Chondrocyte (in vitro differentiated cells): ENCODE measurements at regions not wholly inside any gene's neighbourhood (a gene's known extent, or its start where the extent isn't known, plus 50 kb on each side); places are given as distances from the start of the nearest gene placed in this dataset.

Experiments
- DNase-seq: peaks from one replicate; pipeline ENCODE4 v3.0.0; 2021; ENCODE audit warnings: mixed read lengths, low spot score
- H3K27ac Mint-ChIP-seq: one replicate; pipeline ENCODE4 v1.8.0; 2021; ENCODE audit warnings: mild to moderate bottlenecking, moderate library complexity, mixed read lengths; ENCODE audit not compliant: unreplicated experiment
- H3K27me3 Mint-ChIP-seq: 2 replicates; pipeline ENCODE4 v1.8.0; 2021; ENCODE audit warnings: low read depth, mixed read lengths
- H3K36me3 Mint-ChIP-seq: 2 replicates; pipeline ENCODE4 v1.8.0; 2021; ENCODE audit warnings: low read depth, mixed read lengths
- H3K4me1 Mint-ChIP-seq: 2 replicates; pipeline ENCODE4 v1.8.0; 2021; ENCODE audit warnings: low read depth, mild to moderate bottlenecking, mixed read lengths
- H3K4me3 Mint-ChIP-seq: one replicate; pipeline ENCODE4 v1.8.0; 2021; ENCODE audit warnings: mild to moderate bottlenecking, moderate library complexity, mixed read lengths; ENCODE audit not compliant: unreplicated experiment
- H3K9me3 Mint-ChIP-seq: 2 replicates; pipeline ENCODE4 v1.8.0; 2021; ENCODE audit warnings: low read depth, mixed read lengths
- CTCF ChIP-seq: fragments of 200-600 bp; sonication (generic); IDR thresholded peaks from 2 replicates; pipeline ENCODE4 v1.5.0; 2021; ENCODE audit warnings: antibody characterized with exemption, mild to moderate bottlenecking, moderate library complexity

- Mint-ChIP-seq H3K4me3 (no peak overlapping the region), H3K27me3 (peaks cover 12% of the 10 kb centered on the region), H3K27ac (no peak overlapping the region), H3K9me3 (no peaks in the 10 kb centered on the region), H3K36me3 (peaks cover 2% of the 10 kb centered on the region), H3K4me1 (no peaks in the 10 kb centered on the region)
- no peak for TF ChIP-seq CTCF
- DNase-seq = no peak
Observed at GRCh38 chr11:80034801-80035200, 594.0 kb upstream of the TENM4 start.

- Mint-ChIP-seq H3K9me3 (peaks cover 2% of the 10 kb centered on the region), H3K27ac (no peak overlapping the region), H3K27me3 (peaks cover 7% of the 10 kb centered on the region), H3K36me3 (peaks cover 2% of the 10 kb centered on the region), H3K4me1 (no peaks in the 10 kb centered on the region), H3K4me3 (no peak overlapping the region)
- no peak for TF ChIP-seq CTCF
- DNase-seq = no peak
Observed at GRCh38 chr11:80031014-80031600, 590.3 kb upstream of the TENM4 start.

GRCh38 chr11:80028998-80029397 lies 588.2 kb upstream of the TENM4 start:
- peaks cover 11% of the 10 kb centered on the region for H3K9me3 Mint-ChIP-seq
- H3K4me3 Mint-ChIP-seq = no peak overlapping the region
- peaks cover 2% of the 10 kb centered on the region for H3K36me3 Mint-ChIP-seq
- no peak for TF ChIP-seq CTCF
- DNase-seq = no peak
- no peak overlapping the region for H3K27ac Mint-ChIP-seq
- H3K4me1 Mint-ChIP-seq = no peaks in the 10 kb centered on the region
- H3K27me3 Mint-ChIP-seq = no peaks in the 10 kb centered on the region

DNA sequence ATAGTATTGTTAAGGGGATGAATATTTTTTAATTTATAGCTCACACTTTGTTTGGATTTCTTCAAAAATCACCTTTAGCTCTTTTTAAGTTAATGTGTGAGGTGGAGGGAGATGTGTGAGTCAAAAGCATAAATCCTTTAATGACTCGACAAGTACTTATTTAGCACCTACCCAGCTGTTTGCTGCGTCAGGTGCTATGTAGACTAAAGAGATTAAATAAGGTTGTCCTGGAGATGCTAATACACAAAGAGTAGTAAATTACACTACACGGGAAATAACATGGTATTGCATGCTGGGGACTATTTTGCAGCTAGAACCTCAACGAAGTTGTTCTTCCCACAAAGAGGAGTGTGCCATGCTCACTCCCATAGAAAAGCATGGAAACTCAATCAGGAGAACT lies 583.3 kb upstream of the TENM4 start:
- Mint-ChIP-seq H3K4me3 (no peak overlapping the region), H3K9me3 (peaks cover 11% of the 10 kb centered on the region), H3K36me3 (no peaks in the 10 kb centered on the region), H3K4me1 (no peaks in the 10 kb centered on the region), H3K27me3 (peaks cover 7% of the 10 kb centered on the region), H3K27ac (no peak overlapping the region)
- no peak for TF ChIP-seq CTCF
- DNase-seq = no peak

DNA sequence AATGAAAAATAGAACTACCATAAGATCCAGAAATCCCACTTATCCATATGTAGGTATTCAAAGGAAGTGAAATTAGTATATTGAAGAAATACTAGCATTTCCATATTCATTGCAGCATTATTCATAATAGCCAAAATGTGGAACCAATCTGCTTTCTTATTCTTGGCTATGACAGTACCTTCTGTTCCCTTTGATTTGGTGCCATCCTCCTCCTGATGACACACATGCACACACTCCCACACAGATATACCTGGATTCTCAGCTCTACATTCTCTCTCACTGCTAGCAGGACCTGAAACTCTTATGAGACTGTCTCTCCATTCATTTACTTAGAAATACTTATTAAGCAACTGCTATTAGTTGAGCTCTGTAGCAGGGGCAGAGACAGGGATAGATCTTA lies 582.6 kb upstream of the TENM4 start:
- H3K27me3 Mint-ChIP-seq = peaks cover 7% of the 10 kb centered on the region
- H3K36me3 Mint-ChIP-seq = no peaks in the 10 kb centered on the region
- H3K27ac Mint-ChIP-seq = no peak overlapping the region
- no peak for TF ChIP-seq CTCF
- no peak for DNase-seq
- no peak overlapping the region for H3K4me3 Mint-ChIP-seq
- H3K4me1 Mint-ChIP-seq = no peaks in the 10 kb centered on the region
- H3K9me3 Mint-ChIP-seq = peaks cover 11% of the 10 kb centered on the region
